B cell (primary cell): ENCODE measurements at regions not wholly inside any gene's neighbourhood (a gene's known extent, or its start where the extent isn't known, plus 50 kb on each side); places are given as distances from the start of the nearest gene placed in this dataset.

Source experiments
- EZH2 ChIP-seq: IDR thresholded peaks from 2 replicates; pipeline ENCODE4 v1.6.1; 2012; ENCODE audit warnings: borderline replicate concordance, low read depth, mild to moderate bottlenecking, moderate library complexity, low read length; ENCODE audit not compliant: insufficient read depth, poor library complexity, severe bottlenecking
- TF ChIP-seq, protein P1 (sequence below): fragments of 200-600 bp; IDR thresholded peaks from one replicate; pipeline ENCODE4 v1.8.0; 2022; ENCODE audit warnings: antibody characterized with exemption, mild to moderate bottlenecking

DNA sequence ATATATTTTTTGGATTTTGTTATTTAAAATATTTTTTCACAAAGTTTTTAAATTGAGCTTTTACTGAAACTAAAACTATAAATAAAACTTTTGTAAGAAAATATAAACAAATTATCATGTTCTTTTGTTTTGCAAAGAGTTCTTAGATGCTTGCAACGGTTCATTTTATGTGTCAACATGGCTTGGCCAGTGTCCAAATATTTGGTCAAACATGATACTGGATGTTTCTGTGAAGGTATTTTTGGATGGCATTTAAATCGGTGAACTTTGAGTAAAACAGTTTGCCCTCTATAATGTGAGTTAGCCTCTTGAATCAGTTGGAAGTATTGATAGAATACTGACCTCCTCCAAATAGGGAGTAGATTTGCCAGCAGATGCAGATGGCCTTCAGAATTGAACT lies 612.6 kb upstream of the NECTIN3 start:
- TF ChIP-seq, protein P1, sequence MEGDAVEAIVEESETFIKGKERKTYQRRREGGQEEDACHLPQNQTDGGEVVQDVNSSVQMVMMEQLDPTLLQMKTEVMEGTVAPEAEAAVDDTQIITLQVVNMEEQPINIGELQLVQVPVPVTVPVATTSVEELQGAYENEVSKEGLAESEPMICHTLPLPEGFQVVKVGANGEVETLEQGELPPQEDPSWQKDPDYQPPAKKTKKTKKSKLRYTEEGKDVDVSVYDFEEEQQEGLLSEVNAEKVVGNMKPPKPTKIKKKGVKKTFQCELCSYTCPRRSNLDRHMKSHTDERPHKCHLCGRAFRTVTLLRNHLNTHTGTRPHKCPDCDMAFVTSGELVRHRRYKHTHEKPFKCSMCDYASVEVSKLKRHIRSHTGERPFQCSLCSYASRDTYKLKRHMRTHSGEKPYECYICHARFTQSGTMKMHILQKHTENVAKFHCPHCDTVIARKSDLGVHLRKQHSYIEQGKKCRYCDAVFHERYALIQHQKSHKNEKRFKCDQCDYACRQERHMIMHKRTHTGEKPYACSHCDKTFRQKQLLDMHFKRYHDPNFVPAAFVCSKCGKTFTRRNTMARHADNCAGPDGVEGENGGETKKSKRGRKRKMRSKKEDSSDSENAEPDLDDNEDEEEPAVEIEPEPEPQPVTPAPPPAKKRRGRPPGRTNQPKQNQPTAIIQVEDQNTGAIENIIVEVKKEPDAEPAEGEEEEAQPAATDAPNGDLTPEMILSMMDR = no peak
- no peak for TF ChIP-seq EZH2
